GM19239 (cell line): ENCODE measurements at regions not wholly inside any gene's neighbourhood (a gene's known extent, or its start where the extent isn't known, plus 50 kb on each side); places are given as distances from the start of the nearest gene placed in this dataset.
"Not testable (repeated sequence)": the region's sequence is repeated elsewhere in the genome, so short reads cannot be mapped to it uniquely, and the experiment has no call there.

ENCODE experiments used
- DNase-seq: peaks from one replicate; pipeline ENCODE4 v3.0.0; 2011; ENCODE audit warnings: low spot score; ENCODE audit not compliant: insufficient read length
- FAIRE-seq: peaks from 2 replicates; lab custom pipeline; 2011; peaks lifted over from hg19 to GRCh38; lab: Jason Lieb, UNC

DNA sequence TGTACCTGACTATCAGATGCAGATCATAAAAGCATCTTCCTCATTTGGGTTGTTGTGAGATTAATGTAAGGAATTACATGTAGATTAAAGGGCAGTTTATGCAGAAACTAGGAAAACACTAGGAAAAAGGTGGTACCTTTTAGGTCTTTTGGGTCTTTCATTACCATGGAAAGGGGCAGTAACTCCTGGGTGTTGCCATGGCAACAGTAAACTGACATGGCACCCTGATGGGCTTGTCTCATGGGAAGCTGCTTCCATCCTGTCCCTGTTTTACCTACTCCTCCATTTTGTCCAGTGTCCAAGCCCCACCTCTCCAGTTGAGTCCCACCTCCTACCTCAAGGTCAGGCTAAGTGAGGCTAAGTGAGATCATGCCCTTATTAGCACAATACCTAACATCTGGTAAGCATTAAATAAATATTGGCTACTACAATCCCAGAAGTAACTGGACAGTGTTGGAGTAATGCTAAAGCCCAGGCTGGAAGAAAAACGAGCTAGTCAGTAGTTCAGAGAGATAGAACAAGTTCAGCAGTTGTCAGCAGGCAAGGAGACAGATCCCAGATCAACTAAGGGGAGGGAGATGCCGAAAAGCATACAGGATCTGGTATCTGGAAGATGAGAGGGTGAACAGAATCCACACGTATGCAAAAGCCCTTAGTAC, 240.0 kb upstream of the AUTS2 start:
- no peak for DNase-seq
- no peak for FAIRE-seq

DNA sequence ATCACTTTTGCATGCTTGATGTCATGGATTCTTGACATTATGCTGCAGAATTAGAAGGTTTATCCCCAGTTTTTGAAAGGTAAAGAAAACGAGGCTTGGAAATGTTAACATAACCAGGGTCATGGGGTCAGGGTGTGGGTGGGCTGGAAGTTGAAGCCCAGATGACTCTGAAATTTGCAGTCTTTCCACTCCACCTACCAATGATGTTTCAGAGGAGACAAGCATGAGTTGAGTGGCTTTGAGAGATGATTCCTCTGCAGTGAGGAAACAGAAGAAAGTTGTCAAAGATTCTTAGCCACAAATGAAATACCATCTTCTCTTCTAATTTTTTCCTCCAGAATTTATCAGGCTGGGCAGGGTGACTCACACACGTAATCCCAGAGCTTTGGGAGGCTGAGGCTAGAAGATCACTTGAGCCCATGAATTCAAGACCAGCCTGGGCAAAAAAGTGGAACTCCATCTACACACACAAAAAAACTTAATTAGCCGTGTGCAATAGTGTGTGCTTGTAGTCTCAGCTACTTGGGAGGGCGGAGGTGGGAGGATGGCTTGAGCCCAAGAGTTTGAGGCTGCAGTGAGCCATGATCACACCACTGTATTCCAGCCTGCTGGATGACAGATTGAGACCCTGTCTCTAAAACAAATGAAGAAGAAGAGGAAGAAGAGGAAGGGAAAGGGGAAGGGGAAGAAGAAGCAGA, 239.1 kb upstream of the AUTS2 start:
- no peak for DNase-seq

DNA sequence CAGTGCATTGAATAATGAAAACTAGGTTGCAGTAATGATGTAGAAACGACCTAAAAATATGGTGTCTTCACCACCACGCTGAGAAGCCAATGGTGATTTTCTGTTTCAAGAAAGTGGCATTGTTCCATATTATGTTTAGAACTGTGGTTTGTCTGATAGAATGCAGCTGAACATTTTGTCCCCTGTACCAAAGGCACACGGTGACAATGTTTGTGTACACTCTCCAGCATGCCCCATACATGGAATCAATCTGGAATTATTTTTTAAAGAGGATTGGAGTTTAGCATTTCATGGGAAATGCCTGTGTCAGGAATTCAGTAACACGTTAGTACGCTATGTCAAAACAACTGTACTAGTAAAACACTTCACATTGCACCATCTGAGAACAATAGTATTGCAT, 237.4 kb upstream of the AUTS2 start:
- no peak for FAIRE-seq
- DNase-seq, result no peak

More for the DNA sequence above, 239.1 kb upstream of the AUTS2 start:
- no peak for FAIRE-seq

DNA sequence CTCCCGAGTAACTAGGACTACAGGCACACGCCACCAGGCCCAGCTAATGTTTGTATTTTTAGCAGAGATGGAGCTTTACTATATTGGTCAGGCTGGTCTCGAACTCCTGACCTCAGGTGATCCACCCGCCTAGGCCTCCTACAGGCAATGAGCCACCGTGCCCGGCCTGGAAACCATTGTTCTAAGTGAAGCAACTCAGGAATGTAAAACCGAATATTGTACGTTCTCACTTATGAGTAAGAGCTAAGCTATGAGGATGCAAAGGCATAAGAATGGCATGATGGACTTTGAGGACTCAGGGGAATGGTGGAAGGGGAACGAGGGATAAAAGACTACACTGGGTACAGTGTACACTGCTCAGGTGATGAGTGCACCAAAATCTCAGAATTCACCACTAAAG, 235.1 kb upstream of the AUTS2 start:
- FAIRE-seq (no peak), DNase-seq (no peak)

DNA sequence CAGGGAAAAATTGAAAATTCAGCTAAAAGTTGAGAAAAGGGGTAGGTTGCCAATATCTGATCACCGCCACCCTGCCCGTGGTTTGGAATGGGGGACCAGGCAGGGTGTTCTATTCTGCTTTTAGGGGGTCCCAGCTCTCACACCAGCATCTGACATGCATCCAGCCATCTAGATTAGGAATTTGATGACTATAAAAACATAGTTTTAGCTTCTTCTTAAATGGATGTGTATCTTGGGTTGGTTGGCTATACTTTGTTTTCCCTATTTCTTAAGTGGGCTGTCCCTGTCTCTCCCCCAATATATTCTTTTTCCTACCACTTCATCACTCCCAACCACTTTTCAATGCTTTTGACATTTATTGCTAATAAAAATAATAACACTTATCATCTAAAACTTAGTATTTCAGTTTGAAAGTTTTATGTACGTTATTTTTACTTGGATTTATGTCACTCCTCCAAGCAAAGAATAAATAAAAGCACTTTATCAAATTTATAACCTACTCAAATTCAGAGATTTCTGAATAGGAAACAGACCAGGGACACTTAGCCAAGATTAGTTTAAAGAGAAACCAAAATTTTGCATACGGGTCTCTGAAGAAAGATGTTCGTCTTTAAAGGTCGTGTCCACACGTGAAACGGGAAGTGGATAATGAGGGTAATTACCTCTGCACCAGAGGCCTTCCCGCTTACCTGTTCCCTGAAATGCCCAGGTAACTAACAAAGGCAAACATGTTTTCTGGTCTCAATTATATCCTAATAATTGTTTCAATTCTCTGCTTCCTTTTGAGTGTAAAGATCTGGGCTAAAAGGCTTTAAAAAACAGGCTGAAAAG, 233.2 kb upstream of the AUTS2 start:
- FAIRE-seq (no peak), DNase-seq (no peak)

DNA sequence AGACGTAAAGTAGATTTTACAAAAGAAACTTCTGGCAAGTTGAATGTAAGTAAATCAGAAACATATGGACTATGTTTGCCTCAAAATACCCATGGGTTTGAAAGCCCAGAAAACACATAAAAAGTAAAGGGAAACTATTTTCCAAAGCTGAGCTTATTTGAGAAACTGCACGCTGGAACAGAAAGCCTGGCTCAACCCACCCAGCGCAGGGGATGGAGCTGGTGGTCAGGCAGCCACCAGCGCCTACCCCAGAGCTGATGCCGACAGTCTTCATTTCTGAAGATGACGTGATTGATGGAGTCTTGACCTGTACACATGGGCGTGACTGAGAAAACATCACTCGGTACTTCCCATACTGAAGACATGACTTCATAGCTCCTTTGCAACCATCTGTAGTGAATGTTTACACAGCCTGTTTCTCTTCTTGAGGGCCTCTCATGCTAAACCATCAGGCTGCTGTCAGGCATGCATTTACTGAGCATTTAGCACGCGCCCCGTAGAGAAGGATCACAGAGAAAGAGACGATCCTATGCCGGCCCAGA, 232.6 kb upstream of the AUTS2 start:
- DNase-seq (no peak), FAIRE-seq (no peak)

DNA sequence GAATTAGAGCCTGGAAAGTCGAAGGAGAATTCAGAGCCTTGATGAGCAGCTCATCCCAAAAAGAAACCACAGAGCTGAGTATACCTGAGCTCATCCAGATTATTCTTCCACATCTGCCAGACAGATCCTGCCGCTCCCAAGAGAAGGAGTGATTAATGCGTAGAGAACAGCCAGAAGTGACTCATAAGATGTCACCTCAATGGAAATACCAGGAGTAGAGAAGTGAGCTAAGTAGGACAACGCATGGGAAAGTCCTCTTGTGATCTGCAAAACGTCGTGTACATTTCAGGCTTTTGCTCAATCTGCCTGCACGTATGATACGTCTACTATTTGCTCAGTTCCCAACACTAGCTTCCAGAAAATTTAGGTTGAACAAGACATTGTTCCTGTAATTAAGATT, 230.5 kb upstream of the AUTS2 start:
- no peak for DNase-seq
- FAIRE-seq, result no peak

DNA sequence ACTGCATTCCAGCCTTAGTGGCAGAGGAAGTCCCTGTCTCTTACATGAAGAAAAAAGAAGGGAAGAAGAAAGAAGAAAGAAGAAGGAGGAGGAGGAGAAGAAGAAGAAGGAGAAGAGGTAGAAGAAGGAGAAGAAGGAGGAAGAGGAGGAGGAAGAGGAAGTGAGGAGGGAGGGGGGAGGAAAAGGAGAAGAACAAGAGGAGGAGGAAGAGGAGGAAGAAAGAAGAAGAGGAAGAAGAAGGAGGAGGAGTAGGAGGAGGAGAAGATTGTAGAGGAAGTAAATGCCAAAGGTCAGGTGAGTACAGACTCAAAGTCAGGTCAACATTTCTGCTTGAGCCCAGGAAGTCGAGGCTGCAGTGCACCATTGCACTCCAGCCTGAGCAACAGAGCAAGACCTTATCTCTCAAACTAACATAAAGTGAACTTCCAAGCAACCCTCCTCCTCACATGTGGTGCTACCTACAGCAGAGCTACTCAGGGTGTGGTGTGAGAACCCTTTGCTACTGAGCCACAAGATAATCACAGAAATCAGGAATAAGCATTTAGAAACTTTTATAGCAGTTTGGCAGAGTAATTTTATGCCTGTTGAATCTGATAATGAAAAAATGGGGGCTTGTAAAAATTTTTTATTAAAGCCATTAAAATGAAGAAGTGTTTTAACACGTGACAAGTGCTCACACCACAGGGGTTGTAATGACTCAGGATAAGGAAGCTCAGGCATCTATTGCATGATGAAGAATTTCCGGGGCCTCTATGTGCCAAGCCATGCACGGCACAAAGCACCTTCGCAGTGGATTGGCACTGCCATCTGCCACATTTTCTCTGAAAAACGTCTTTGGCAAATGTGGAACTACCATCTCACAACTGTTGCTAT, 224.9 kb upstream of the AUTS2 start:
- no peak for FAIRE-seq
- no peak for DNase-seq

DNA sequence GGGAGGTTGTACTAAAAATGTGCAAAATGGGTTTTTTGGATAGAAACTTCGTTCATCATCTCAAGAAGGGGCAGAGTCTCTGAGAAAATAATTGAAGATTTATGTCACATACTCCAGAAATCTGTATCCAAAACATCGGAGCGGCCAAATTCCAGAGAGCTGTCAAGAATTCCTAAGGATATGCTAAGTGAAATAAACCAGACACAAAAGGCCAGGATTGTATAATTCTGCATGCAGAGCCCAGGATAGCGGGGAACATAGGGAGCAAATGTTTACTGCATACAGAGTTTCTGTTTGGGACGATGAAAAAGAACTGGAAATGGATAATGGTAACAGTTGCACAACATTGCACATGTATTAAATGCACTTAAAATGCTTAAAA, 224.2 kb upstream of the AUTS2 start:
- no peak for FAIRE-seq
- no peak for DNase-seq

DNA sequence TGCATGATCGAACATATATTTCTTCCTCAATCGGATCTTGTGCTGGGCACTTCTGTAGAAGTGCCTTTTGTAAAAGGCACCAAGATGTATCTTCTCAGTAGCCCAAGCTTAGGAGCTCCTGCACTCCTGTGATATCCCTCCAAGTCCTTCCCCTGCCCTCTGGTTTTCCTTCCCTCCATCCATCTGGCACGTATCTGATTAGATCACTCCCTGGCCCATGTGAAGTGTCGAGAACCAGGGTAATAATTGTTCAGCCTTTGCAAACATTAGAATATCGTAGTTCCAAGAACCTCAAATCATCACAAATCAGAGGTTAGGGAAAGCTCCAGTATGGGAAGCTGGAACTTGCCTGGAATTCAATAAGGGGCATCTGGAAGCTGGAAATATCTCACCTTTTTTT, 221.1 kb upstream of the AUTS2 start:
- FAIRE-seq (no peak), DNase-seq (no peak)

DNA sequence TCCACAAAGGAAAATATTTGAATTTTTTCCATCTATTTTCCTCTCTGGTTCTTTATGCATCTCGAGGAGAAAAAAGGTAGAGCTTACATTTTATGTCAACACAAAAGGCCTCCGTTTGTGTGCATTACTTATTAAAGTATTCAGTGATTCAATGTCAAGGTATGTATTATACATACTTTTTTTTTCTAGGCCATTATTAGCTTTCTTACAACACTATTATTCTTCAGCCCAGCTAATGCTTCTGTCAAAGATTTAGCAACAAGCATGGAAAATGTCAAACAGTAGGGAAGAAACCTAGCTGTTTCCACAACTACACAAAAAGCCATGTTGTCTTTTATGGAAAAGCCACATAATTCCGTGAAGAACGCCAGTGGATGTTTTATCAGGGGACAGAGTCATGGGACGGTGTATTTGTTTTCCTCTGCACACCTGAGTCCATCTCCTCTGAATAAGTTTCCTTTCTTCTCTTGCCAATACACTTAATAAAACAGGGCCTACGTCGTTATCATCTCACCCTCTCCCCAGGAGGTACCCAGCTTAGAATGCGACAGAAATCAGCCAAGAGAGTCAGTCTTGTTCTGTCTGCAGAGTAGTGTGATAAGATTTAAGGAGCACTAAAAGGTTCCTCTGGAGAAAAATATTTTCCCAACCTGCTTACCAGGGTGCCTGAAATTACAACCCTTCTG, 209.7 kb upstream of the AUTS2 start:
- FAIRE-seq, result no peak
- no peak for DNase-seq

DNA sequence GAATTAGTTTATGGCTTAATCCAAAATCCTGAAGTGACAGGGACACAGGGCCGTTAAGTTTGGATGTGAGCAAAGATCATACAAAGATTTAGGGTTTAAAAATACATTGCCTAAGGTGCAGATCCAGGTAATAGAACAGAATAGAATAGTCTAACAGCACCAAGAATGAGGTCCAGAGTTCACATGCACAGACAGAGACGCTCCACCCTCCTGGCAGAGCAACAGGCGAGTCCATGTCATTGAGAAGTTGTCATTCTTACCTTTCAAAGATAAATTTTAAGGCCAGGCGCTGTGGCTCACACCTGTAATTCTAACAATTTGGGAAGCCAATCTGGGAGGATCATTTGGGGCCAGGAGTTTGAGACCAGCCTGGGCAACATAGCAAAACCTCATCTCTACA, 209.1 kb upstream of the AUTS2 start:
- FAIRE-seq (no peak), DNase-seq (no peak)

DNA sequence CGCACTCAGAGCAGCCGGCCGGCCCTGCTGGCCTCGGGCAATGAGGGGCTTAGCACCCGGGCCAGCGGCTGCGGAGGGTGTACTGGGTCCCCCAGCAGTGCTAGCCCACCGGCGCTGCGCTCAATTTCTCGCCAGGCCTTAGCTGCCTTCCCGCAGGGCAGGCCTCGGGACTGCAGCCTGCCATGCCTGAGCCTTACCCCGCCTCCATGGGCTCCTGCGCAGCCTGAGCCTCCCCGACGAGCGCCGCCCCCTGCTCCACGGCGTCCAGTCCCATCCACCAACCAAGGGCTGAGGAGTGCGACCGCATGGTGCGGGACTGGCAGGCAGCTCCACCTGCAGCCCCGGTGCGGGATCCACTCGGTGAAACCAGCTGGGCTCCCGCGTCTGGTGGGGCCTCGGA, 204.4 kb upstream of the AUTS2 start:
- FAIRE-seq, DNase-seq: not testable (repeated sequence)

DNA sequence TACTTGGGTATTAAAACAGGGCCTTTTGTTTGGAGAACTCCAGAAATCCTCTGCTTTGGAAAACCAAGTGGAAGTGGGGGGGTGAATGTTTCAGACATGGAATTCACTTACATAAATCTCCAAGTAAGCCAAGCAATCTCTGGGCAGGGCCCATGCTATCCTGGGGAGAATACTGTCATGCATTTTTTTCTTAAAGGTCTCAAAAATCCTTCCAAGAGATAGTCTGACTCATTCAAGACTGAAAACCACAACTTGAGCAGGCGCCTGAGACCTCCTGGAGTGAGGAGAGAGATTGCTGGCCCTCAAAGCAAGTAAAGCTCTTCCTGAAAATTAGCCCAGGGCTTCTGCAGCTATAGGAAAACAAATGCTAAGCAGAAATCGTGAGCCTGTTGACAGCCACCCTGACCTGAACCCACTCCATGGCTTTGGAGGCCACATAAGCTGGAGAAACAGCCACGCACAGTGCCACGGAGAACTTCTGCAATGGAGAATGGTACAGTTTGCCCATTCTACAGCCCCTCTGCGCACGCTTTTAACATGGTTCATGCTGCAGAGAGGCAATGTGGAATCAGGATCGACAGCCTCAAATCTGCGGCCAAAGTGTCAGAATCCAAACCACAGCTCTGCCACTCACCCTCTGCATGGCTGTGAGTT, 203.1 kb upstream of the AUTS2 start:
- DNase-seq (no peak), FAIRE-seq (no peak)

DNA sequence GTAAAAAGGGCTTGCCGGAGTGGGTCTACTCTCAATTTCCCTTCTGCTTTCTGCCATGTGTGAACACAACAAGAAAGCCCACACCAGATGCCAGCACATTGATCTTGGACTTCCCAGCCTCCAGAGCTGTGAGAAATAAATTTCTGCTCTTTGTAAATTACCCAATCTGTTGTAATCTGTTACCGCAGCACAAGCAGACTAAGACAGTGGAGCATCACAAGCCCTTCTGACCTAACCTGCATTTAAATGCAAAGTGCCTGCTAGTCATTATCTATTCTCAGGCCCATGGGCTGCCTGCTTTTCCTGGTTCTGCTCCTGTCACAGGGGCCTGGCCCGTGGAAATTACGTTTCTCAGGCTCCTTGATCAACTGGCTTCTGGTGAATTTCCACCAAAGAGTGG, 199.3 kb upstream of the AUTS2 start:
- FAIRE-seq, result no peak
- DNase-seq, result no peak

DNA sequence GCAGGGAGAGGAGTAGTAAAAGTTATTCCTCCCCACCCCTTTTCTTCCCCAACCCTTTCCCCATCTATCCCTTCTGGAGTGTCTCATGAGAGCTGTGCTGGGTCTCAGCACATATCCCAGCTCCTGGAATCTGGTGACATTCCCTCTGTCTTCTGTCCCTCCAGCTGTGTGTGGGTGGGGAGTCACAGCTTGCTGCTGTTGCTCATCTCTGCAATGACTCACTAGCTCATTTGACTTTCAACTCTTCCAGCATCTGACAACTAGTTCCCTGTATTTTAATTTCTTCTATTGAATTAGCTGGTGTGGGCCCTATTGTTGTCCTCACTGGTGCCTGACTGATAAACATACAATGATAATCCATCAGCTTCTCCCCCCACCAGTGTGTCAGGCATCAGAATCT, 198.9 kb upstream of the AUTS2 start:
- no peak for DNase-seq
- FAIRE-seq, result no peak

DNA sequence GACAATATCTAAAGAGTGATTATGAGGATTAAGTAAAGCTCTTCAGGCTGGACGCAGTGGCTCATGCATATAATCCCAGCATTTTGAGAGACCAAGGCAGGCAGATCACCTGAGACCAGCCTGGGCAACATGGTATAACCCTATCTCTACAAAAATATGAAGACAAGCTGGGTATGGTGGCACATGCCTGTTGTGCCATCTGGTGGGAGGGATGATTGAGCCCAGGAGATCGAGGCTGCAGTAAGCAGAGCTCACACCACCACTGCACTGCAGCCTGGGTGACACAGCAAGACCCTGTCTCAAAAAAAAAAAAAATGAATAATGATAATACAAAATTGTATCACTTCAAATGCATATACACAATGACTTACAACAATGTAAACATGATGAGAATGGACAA, 195.6 kb upstream of the AUTS2 start:
- DNase-seq, result no peak
- no peak for FAIRE-seq

DNA sequence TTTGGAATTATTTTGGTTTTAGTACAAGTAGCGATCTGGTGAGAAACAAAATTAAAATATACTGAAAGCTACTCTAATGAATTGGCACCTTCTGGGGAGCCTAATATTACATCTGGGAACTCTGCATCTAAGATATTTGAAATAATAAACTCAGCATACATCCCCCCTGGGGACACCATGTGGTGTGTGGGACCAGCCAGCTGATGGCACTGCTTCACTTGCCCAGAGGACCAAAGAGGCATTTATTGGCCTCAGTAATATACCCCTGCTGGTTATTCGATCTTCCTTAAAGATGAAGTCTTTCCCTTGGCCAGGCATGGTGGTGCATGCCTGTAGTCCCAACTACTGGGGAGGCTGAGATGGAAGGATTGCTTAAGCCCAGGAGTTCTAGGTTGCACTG, 195.1 kb upstream of the AUTS2 start:
- FAIRE-seq (no peak), DNase-seq (no peak)

DNA sequence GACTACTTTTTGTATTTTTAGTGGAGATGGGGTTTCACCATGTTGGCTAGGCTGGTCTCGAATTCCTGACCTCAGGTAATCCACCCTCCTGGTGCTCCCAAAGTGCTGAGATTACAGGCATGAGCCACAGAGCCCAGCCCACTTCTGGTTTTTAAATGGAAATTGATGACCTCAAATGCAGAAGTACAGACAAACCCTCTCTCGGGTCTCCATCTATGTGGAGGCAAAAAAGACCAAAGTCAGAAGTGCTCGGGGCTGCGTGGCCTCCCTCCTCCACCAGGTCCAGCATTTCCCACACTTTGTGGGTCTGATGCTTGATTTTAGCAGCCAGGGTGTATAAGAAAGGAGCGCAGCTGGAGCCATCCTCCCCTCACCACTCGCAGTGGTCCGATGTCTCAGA, 187.3 kb upstream of the AUTS2 start:
- FAIRE-seq (no peak), DNase-seq (no peak)
